ENCODE measurements at regions not wholly inside any gene's neighbourhood (a gene's known extent, or its start where the extent isn't known, plus 50 kb on each side); places are given as distances from the start of the nearest gene placed in this dataset.

GRCh38 chr20:10724449-10725173, 50.8 kb upstream of the JAG1 start:
- no peak for DNase-seq (ENCODE audit: low read depth in 3 of 3)

GRCh38 chr20:10728873-10729670, 55.3 kb upstream of the JAG1 start:
- DNase-seq (ENCODE audit: low read depth in 3 of 3): no peak

- DNase-seq (ENCODE audit: low read depth in 3 of 3): no peak
Observed at GRCh38 chr20:10729785-10730184, 56.0 kb upstream of the JAG1 start.

- DNase-seq (ENCODE audit: low read depth in 3 of 3): no peak
Observed at GRCh38 chr20:10730629-10731183, 56.9 kb upstream of the JAG1 start.

- no peak for DNase-seq (ENCODE audit: low read depth in 3 of 3)
Observed at GRCh38 chr20:10731190-10731965, 57.6 kb upstream of the JAG1 start.

- DNase-seq (ENCODE audit: low read depth in 3 of 3): no peak
Observed at GRCh38 chr20:10733122-10733521, 59.3 kb upstream of the JAG1 start.

- DNase-seq (ENCODE audit: low read depth in 3 of 3): no peak
Observed at GRCh38 chr20:10735195-10735949, 61.6 kb upstream of the JAG1 start.

GRCh38 chr20:10739134-10739533, 65.3 kb upstream of the JAG1 start:
- no peak for DNase-seq (ENCODE audit: low read depth in 3 of 3)

- no peak for DNase-seq (ENCODE audit: low read depth in 3 of 3)
Observed at GRCh38 chr20:10739566-10739965, 65.8 kb upstream of the JAG1 start.

- DNase-seq (ENCODE audit: low read depth in 3 of 3): no peak
Observed at GRCh38 chr20:10741060-10741459, 67.3 kb upstream of the JAG1 start.

GRCh38 chr20:10745790-10746189, 72.0 kb upstream of the JAG1 start:
- no peak for DNase-seq (ENCODE audit: low read depth in 3 of 3)

GRCh38 chr20:10747019-10747418, 73.2 kb upstream of the JAG1 start:
- no peak for DNase-seq (ENCODE audit: low read depth in 3 of 3)

GRCh38 chr20:10749084-10749483, 75.3 kb upstream of the JAG1 start:
- DNase-seq (ENCODE audit: low read depth in 3 of 3): no peak

- no peak for DNase-seq (ENCODE audit: low read depth in 3 of 3)
Observed at GRCh38 chr20:10752206-10752605, 78.4 kb upstream of the JAG1 start.

GRCh38 chr20:10754824-10755223, 81.0 kb upstream of the JAG1 start:
- no peak for DNase-seq (ENCODE audit: low read depth in 3 of 3)

GRCh38 chr20:10758446-10758845, 84.6 kb upstream of the JAG1 start:
- DNase-seq (ENCODE audit: low read depth in 3 of 3): no peak

GRCh38 chr20:10761232-10761631, 87.4 kb upstream of the JAG1 start:
- no peak for DNase-seq (ENCODE audit: low read depth in 3 of 3)

GRCh38 chr20:10761786-10762185, 88.0 kb upstream of the JAG1 start:
- no peak for DNase-seq (ENCODE audit: low read depth in 3 of 3)

GRCh38 chr20:10762216-10762615, 88.4 kb upstream of the JAG1 start:
- DNase-seq (ENCODE audit: low read depth in 3 of 3): no peak

- no peak for DNase-seq (ENCODE audit: low read depth in 3 of 3)
Observed at GRCh38 chr20:10763112-10763511, 89.3 kb upstream of the JAG1 start.

GRCh38 chr20:10769700-10770099, 95.9 kb upstream of the JAG1 start:
- DNase-seq (ENCODE audit: low read depth in 3 of 3): no peak

Data from stimulated activated CD4-positive, alpha-beta T cell treated with anti-CD3 and anti-CD28 coated beads, TNF-alpha, amount 100 ng/mL, for 48 hours (primary cell).